ENCODE measurements at regions not wholly inside any gene's neighbourhood (a gene's known extent, or its start where the extent isn't known, plus 50 kb on each side); places are given as distances from the start of the nearest gene placed in this dataset.

DNA sequence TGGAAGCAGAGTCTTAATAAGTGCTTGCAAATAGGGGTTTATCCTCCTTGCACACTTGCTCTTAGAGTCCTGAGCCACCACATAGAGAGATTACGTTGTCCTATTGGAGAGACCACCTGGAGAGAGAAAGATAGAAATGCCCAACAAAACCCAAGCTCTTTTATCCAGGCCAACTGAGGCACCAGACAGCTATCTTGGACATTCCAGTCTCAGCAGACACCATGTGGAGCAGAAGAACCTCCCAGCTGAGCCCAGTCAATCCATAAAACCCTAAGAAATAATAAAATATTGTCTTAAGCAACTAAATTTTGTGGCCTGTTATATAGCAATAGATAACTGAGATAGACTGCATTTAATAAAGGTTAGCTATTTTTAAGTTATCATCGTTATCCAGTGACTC is 105.7 kb upstream of the PFN2 start:
- TF ChIP-seq, protein P1, sequence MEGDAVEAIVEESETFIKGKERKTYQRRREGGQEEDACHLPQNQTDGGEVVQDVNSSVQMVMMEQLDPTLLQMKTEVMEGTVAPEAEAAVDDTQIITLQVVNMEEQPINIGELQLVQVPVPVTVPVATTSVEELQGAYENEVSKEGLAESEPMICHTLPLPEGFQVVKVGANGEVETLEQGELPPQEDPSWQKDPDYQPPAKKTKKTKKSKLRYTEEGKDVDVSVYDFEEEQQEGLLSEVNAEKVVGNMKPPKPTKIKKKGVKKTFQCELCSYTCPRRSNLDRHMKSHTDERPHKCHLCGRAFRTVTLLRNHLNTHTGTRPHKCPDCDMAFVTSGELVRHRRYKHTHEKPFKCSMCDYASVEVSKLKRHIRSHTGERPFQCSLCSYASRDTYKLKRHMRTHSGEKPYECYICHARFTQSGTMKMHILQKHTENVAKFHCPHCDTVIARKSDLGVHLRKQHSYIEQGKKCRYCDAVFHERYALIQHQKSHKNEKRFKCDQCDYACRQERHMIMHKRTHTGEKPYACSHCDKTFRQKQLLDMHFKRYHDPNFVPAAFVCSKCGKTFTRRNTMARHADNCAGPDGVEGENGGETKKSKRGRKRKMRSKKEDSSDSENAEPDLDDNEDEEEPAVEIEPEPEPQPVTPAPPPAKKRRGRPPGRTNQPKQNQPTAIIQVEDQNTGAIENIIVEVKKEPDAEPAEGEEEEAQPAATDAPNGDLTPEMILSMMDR (IDR thresholded peaks at IDR 0.05; ENCODE audit: poor library complexity) = no peak
- no peak for TF ChIP-seq EZH2phosphoT487 (IDR thresholded peaks at IDR 0.05; ENCODE audit: low read depth, severe bottlenecking, unreplicated experiment)

Data from hepatocyte (in vitro differentiated cells).